Liver (tissue), 8 donors: ENCODE measurements at regions not wholly inside any gene's neighbourhood (a gene's known extent, or its start where the extent isn't known, plus 50 kb on each side); places are given as distances from the start of the nearest gene placed in this dataset.

Experiments
- DNase-seq: peaks from one replicate; pipeline ENCODE4 v3.0.0-alpha.2; 2017; ENCODE audit warnings: low spot score
- H3K27ac ChIP-seq, 2 donors: one replicate each; pipeline ENCODE4 v1.7.0; 2013; ENCODE audit warnings: inconsistent platforms in 2 of 2, low read length in 2 of 2, control low read depth in 1 of 2, low read depth in 1 of 2, mild to moderate bottlenecking in 1 of 2
- H3K27me3 ChIP-seq, 4 donors: one replicate each; pipeline versions ENCODE4 v1.6.1 to v1.7.0; 2013; ENCODE audit warnings: low read length in 3 of 4, inconsistent platforms in 1 of 4, mild to moderate bottlenecking in 1 of 4, moderate library complexity in 1 of 4; ENCODE audit not compliant: control insufficient read depth in 4 of 4, insufficient read depth in 4 of 4
- H3K36me3 ChIP-seq, 4 donors: one replicate each; pipeline versions ENCODE4 v1.6.1 to v1.7.0; 2013; ENCODE audit warnings: low read length in 3 of 4, mild to moderate bottlenecking in 3 of 4, low read depth in 1 of 4, moderate library complexity in 1 of 4; ENCODE audit not compliant: control insufficient read depth in 4 of 4, insufficient read depth in 3 of 4
- H3K4me1 ChIP-seq, 4 donors: one replicate each; pipeline versions ENCODE4 v1.6.1 to v1.7.0; 2013; ENCODE audit warnings: low read length in 3 of 4, mild to moderate bottlenecking in 3 of 4, moderate library complexity in 1 of 4; ENCODE audit not compliant: control insufficient read depth in 4 of 4, insufficient read depth in 4 of 4
- H3K4me3 ChIP-seq, 3 donors: one replicate each; pipeline versions ENCODE4 v1.6.1 to v1.7.0; 2013; ENCODE audit warnings: low read length in 3 of 3, control low read depth in 1 of 3, low read depth in 1 of 3, mild to moderate bottlenecking in 1 of 3
- H3K9ac ChIP-seq, 2 donors: one replicate each; pipeline ENCODE4 v1.7.0; 2013; ENCODE audit warnings: low read length in 2 of 2, mild to moderate bottlenecking in 2 of 2, moderate library complexity in 2 of 2, control low read depth in 1 of 2, low read depth in 1 of 2
- H3K9me3 ChIP-seq, 4 donors: one replicate each; pipeline versions ENCODE4 v1.6.1 to v1.7.0; 2013; ENCODE audit warnings: low read length in 3 of 4; ENCODE audit not compliant: control insufficient read depth in 4 of 4
- EGR1 ChIP-seq, 2 donors: IDR thresholded peaks; 2 replicates each; pipeline ENCODE4 v1.6.1; 2016 to 2018; ENCODE audit warnings: antibody characterized with exemption in 2 of 2, low read depth in 2 of 2
- FOXA1 ChIP-seq: IDR thresholded peaks from 2 replicates; pipeline ENCODE4 v1.6.1; 2016; ENCODE audit warnings: antibody characterized with exemption
- FOXA2 ChIP-seq: IDR thresholded peaks from 2 replicates; pipeline ENCODE4 v1.6.1; 2016; ENCODE audit warnings: antibody characterized with exemption
- GABPA ChIP-seq, 2 donors: IDR thresholded peaks in 1 of 2; conservative IDR thresholded peaks in 1 of 2; 2 replicates each; pipeline ENCODE4 v1.6.1; 2016; ENCODE audit warnings: antibody characterized with exemption in 2 of 2, mild to moderate bottlenecking in 1 of 2, moderate library complexity in 1 of 2
- HNF4A ChIP-seq, 2 donors: conservative IDR thresholded peaks; 2 replicates each; pipeline ENCODE4 v1.6.1; 2016; ENCODE audit warnings: antibody characterized with exemption in 2 of 2, mild to moderate bottlenecking in 2 of 2
- HNF4G ChIP-seq: IDR thresholded peaks from 2 replicates; pipeline ENCODE4 v1.6.1; 2016; ENCODE audit warnings: antibody characterized with exemption
- JUND ChIP-seq, 2 donors: IDR thresholded peaks; 2 replicates each; pipeline ENCODE4 v1.6.1; 2016; ENCODE audit warnings: antibody characterized with exemption in 2 of 2
- NR2F2 ChIP-seq: IDR thresholded peaks from 2 replicates; pipeline ENCODE4 v1.6.1; 2016; ENCODE audit warnings: antibody characterized with exemption
- RAD21 ChIP-seq, 2 donors: IDR thresholded peaks; 2 replicates each; pipeline ENCODE4 v1.6.1; 2016; ENCODE audit warnings: antibody characterized with exemption in 2 of 2, mild to moderate bottlenecking in 2 of 2
- RXRA ChIP-seq, 2 donors: IDR thresholded peaks; 2 replicates each; pipeline ENCODE4 v1.6.1; 2017 to 2018; ENCODE audit warnings: antibody characterized with exemption in 2 of 2, mild to moderate bottlenecking in 1 of 2
- SP1 ChIP-seq: IDR thresholded peaks from 2 replicates; pipeline ENCODE4 v1.6.1; 2018; ENCODE audit warnings: antibody characterized with exemption, mild to moderate bottlenecking
- TAF1 ChIP-seq: conservative IDR thresholded peaks from 2 replicates; pipeline ENCODE4 v1.6.1; 2016; ENCODE audit warnings: antibody characterized with exemption, mild to moderate bottlenecking
- YY1 ChIP-seq: IDR thresholded peaks from 2 replicates; pipeline ENCODE4 v1.6.1; 2016; ENCODE audit warnings: antibody characterized with exemption, mild to moderate bottlenecking
- WGBS: extraction: QIAGEN DNeasy Blood & Tissue Kit; methylation state at CpG from one replicate; pipeline ENCODE4 v1.1.7; 2013; 5-methylcytosine and 5-hydroxymethylcytosine counted together
- TF ChIP-seq, protein P1 (sequence below): IDR thresholded peaks from 2 replicates; pipeline ENCODE4 v1.6.1; 2016; ENCODE audit warnings: antibody characterized with exemption, mild to moderate bottlenecking
- TF ChIP-seq, protein P2 (sequence below): IDR thresholded peaks from 2 replicates; pipeline ENCODE4 v1.6.1; 2016; ENCODE audit warnings: antibody characterized with exemption
- TF ChIP-seq, protein P3 (sequence below): IDR thresholded peaks from 2 replicates; pipeline ENCODE4 v1.6.1; 2016; ENCODE audit warnings: antibody characterized with exemption
- TF ChIP-seq, protein P4 (sequence below): IDR thresholded peaks from 2 replicates; pipeline ENCODE4 v1.6.1; 2016; ENCODE audit warnings: antibody characterized with exemption
- TF ChIP-seq, protein P5 (sequence below): fragments of 150-350 bp; IDR thresholded peaks from 2 replicates; pipeline ENCODE4 v1.5.1; 2017; ENCODE audit warnings: improper control_type of control experiment, low read depth, low read length; ENCODE audit not compliant: missing input control
- donor health status: healthy.
- donor health status: healthy.
- donor health status: healthy.
- donor health status: healthy.
- donor health status: healthy.

DNA sequence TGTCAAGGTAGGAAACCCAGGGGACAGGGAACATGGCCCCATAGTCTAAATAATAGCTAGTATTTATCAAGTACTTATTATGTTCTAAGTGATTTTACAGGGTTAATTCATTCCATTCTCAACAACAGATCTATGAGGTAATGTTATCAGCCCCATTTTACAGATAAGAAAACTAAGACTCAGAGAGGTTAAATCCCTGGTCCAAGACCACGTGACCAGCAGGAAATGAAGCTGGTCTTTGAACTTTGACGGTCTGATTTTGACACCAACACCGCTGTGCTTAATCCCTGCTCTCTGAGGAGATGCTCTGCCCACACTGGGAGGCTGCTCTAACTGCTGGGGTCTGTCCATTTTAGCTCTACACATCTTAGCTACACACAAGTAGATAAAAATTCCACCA, 253.5 kb downstream of the SPTSSA start:
- 65% methylated on average over 3 of the region's 3 CpGs for WGBS
- H3K36me3 ChIP-seq, result no peaks in the 10 kb centered on the region
- peaks cover 0 to 3% (median 0%) of the 10 kb centered on the region in 4 donors for H3K27me3 ChIP-seq
- TF ChIP-seq RAD21 (IDR thresholded peaks at IDR 0.05) (no peak), FOXA1 (no peak)
- no peaks in the 10 kb centered on the region for H3K9me3 ChIP-seq
- H3K4me3 ChIP-seq, result no peak overlapping the region
- H3K9ac ChIP-seq, result no peak overlapping the region
- no peaks in the 10 kb centered on the region for H3K4me1 ChIP-seq
- H3K27ac ChIP-seq, result no peak overlapping the region
- DNase-seq, result no peak

DNA sequence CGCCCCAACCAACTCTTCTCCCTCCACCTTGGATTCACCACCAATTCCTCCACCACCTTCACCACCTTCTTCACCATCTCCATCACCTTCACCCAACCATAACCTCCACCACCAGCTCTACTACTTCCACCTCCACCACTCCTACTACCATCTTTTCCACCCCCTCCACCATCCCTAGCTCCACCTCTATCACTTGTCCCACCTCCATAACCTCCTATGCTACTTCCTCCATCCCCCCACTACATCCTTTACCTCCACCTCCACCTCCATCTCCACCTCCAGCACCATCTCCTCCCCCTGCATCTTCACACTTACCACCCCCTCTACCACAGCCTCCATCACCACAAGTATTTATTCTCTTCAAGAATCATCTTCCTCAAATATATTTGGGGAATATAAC, 254.9 kb upstream of the EGLN3 start:
- no peak for DNase-seq
- no peaks in the 10 kb centered on the region for H3K4me1 ChIP-seq
- H3K27ac ChIP-seq, result no peak overlapping the region
- no peak overlapping the region for H3K9ac ChIP-seq
- 94% methylated on average over 1 of the region's 1 CpG for WGBS
- H3K27me3 ChIP-seq, result no peaks in the 10 kb centered on the region
- no peak overlapping the region for H3K4me3 ChIP-seq
- H3K9me3 ChIP-seq, result no peaks in the 10 kb centered on the region
- H3K36me3 ChIP-seq, result no peaks in the 10 kb centered on the region
- TF ChIP-seq HNF4A (conservative IDR thresholded peaks at IDR 0.05), result no peak
- TF ChIP-seq, protein P1, sequence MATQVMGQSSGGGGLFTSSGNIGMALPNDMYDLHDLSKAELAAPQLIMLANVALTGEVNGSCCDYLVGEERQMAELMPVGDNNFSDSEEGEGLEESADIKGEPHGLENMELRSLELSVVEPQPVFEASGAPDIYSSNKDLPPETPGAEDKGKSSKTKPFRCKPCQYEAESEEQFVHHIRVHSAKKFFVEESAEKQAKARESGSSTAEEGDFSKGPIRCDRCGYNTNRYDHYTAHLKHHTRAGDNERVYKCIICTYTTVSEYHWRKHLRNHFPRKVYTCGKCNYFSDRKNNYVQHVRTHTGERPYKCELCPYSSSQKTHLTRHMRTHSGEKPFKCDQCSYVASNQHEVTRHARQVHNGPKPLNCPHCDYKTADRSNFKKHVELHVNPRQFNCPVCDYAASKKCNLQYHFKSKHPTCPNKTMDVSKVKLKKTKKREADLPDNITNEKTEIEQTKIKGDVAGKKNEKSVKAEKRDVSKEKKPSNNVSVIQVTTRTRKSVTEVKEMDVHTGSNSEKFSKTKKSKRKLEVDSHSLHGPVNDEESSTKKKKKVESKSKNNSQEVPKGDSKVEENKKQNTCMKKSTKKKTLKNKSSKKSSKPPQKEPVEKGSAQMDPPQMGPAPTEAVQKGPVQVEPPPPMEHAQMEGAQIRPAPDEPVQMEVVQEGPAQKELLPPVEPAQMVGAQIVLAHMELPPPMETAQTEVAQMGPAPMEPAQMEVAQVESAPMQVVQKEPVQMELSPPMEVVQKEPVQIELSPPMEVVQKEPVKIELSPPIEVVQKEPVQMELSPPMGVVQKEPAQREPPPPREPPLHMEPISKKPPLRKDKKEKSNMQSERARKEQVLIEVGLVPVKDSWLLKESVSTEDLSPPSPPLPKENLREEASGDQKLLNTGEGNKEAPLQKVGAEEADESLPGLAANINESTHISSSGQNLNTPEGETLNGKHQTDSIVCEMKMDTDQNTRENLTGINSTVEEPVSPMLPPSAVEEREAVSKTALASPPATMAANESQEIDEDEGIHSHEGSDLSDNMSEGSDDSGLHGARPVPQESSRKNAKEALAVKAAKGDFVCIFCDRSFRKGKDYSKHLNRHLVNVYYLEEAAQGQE, result no peak
- no peak for TF ChIP-seq TAF1
- TF ChIP-seq, protein P2, sequence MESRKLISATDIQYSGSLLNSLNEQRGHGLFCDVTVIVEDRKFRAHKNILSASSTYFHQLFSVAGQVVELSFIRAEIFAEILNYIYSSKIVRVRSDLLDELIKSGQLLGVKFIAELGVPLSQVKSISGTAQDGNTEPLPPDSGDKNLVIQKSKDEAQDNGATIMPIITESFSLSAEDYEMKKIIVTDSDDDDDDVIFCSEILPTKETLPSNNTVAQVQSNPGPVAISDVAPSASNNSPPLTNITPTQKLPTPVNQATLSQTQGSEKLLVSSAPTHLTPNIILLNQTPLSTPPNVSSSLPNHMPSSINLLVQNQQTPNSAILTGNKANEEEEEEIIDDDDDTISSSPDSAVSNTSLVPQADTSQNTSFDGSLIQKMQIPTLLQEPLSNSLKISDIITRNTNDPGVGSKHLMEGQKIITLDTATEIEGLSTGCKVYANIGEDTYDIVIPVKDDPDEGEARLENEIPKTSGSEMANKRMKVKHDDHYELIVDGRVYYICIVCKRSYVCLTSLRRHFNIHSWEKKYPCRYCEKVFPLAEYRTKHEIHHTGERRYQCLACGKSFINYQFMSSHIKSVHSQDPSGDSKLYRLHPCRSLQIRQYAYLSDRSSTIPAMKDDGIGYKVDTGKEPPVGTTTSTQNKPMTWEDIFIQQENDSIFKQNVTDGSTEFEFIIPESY, result no peak
- TF ChIP-seq, protein P3, sequence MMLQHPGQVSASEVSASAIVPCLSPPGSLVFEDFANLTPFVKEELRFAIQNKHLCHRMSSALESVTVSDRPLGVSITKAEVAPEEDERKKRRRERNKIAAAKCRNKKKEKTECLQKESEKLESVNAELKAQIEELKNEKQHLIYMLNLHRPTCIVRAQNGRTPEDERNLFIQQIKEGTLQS, result no peak
- TF ChIP-seq HNF4G, result no peak
- no peak for TF ChIP-seq SP1
- no peak for TF ChIP-seq FOXA2
- no peak for TF ChIP-seq YY1
- TF ChIP-seq EGR1 (IDR thresholded peaks at IDR 0.05; ENCODE audit: low read depth in 2 of 2), result no peak
- no peak for TF ChIP-seq JUND (IDR thresholded peaks at IDR 0.05)
- TF ChIP-seq, protein P4, sequence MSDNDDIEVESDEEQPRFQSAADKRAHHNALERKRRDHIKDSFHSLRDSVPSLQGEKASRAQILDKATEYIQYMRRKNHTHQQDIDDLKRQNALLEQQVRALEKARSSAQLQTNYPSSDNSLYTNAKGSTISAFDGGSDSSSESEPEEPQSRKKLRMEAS, result no peak
- TF ChIP-seq, protein P5, sequence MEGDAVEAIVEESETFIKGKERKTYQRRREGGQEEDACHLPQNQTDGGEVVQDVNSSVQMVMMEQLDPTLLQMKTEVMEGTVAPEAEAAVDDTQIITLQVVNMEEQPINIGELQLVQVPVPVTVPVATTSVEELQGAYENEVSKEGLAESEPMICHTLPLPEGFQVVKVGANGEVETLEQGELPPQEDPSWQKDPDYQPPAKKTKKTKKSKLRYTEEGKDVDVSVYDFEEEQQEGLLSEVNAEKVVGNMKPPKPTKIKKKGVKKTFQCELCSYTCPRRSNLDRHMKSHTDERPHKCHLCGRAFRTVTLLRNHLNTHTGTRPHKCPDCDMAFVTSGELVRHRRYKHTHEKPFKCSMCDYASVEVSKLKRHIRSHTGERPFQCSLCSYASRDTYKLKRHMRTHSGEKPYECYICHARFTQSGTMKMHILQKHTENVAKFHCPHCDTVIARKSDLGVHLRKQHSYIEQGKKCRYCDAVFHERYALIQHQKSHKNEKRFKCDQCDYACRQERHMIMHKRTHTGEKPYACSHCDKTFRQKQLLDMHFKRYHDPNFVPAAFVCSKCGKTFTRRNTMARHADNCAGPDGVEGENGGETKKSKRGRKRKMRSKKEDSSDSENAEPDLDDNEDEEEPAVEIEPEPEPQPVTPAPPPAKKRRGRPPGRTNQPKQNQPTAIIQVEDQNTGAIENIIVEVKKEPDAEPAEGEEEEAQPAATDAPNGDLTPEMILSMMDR, result no peak
- no peak for TF ChIP-seq RAD21 (IDR thresholded peaks at IDR 0.05)
- TF ChIP-seq FOXA1, result no peak
- TF ChIP-seq RXRA (IDR thresholded peaks at IDR 0.05), result no peak
- TF ChIP-seq GABPA (IDR thresholded peaks at IDR 0.05 in 1 of 2, conservative IDR thresholded peaks at IDR 0.05 in 1 of 2), result no peak
- no peak for TF ChIP-seq NR2F2
